HCT116 (cell line): ENCODE measurements at regions not wholly inside any gene's neighbourhood (a gene's known extent, or its start where the extent isn't known, plus 50 kb on each side); places are given as distances from the start of the nearest gene placed in this dataset.

Experiments used
- ATAC-seq: fragments of 200-7000 bp; cut with Tn5 transposase; 2 replicates; pipeline ENCODE4 v1.9.1; 2020; ENCODE audit warnings: mild to moderate bottlenecking, moderate library complexity
- BruUV-seq: library from RNA; stranded (reverse); fragments of 400-500 nt; replicated peaks from 2 replicates; lab custom pipeline; 2021; lab: Mats Ljungman, UMichigan
- CTCF ChIA-PET: fragments of 300-600 bp; sonication (Branson Sonifier 250); formaldehyde crosslinking; loops from one replicate; lab custom pipeline; 2021; ENCODE audit warnings: antibody characterized with exemption; lab: Charles Lee
- POLR2A ChIA-PET: fragments of 300-600, 350-600 bp; sonication (Branson Sonifier 250); formaldehyde crosslinking; loops from one replicate; lab custom pipeline; 2021; ENCODE audit warnings: antibody characterized with exemption; lab: Charles Lee
- RAD21 ChIA-PET, 2 experiments: fragments of 300-600 bp; sonication (Branson Sonifier 250); formaldehyde crosslinking; loops; one replicate each; lab custom pipeline; 2023; ENCODE audit warnings: low total read pairs in 2 of 2; ENCODE audit not compliant: uncharacterized antibody in 2 of 2, unreplicated experiment in 2 of 2, low non-redundant PET in 1 of 2; lab: Charles Lee
- DNase-seq: peaks from one replicate; pipeline ENCODE4 v3.0.0-alpha.2; 2010; ENCODE audit warnings: low read depth, low spot score
- H2AFZ ChIP-seq: fragments of 200-600 bp; shearing (Covaris generic), sonication (generic); 2 replicates; pipeline ENCODE4 v1.6.1; 2017; ENCODE audit warnings: low read depth, mixed run types, mixed read lengths, antibody characterized with exemption, low read length; ENCODE audit not compliant: poor library complexity, severe bottlenecking
- H3K27ac ChIP-seq: 2 replicates; pipeline ENCODE4 v1.5.1; 2012; ENCODE audit warnings: low read depth, low read length
- H3K27me3 ChIP-seq: fragments of 200-600 bp; sonication (generic); 2 replicates; pipeline ENCODE4 v1.6.1; 2016; ENCODE audit warnings: mixed run types, low read length, mixed read lengths; ENCODE audit not compliant: insufficient read depth
- H3K36me3 ChIP-seq, 2 experiments: fragments of 200-500 bp in 1 of 2; fragments of 200-600 bp in 1 of 2; sonication (Bioruptor generic) in 1 of 2; sonication (generic) in 1 of 2; 2 replicates each; pipeline versions ENCODE4 v1.5.1 to v1.6.1; 2014 to 2016; ENCODE audit warnings: low read length in 2 of 2, inconsistent platforms in 1 of 2, mixed read lengths in 1 of 2, mixed run types in 1 of 2; ENCODE audit not compliant: insufficient read depth in 2 of 2, control insufficient read depth in 1 of 2
- H3K4me1 ChIP-seq, 2 experiments: fragments of 200-600 bp in 1 of 2; sonication (generic) in 1 of 2; 2 replicates each; pipeline versions ENCODE4 v1.5.1 to v1.6.1; 2012 to 2017; ENCODE audit warnings: low read length in 2 of 2, inconsistent platforms in 1 of 2, mild to moderate bottlenecking in 1 of 2, mixed read lengths in 1 of 2, mixed run types in 1 of 2, moderate library complexity in 1 of 2; ENCODE audit not compliant: insufficient read depth in 2 of 2, control insufficient read depth in 1 of 2
- H3K4me2 ChIP-seq: fragments of 200-600 bp; sonication (generic); 2 replicates; pipeline ENCODE4 v1.6.1; 2017; ENCODE audit warnings: mixed run types, low read length, mixed read lengths
- H3K4me3 ChIP-seq, 2 experiments: fragments of 200-600 bp in 1 of 2; sonication (generic) in 1 of 2; replicated peaks in 1 of 2; 2 replicates each; pipeline ENCODE4 v1.5.1; 2011 to 2016; ENCODE audit warnings: low read length in 2 of 2, control low read depth in 1 of 2, low read depth in 1 of 2, mild to moderate bottlenecking in 1 of 2, mixed read lengths in 1 of 2, mixed run types in 1 of 2
- H3K79me2 ChIP-seq: fragments of 200-600 bp; sonication (generic); 2 replicates; pipeline ENCODE4 v1.6.1; 2017; ENCODE audit warnings: mild to moderate bottlenecking, mixed run types, low read length, moderate library complexity, mixed read lengths; ENCODE audit not compliant: insufficient read depth
- H3K9ac ChIP-seq: fragments of 200-600 bp; sonication (generic); 2 replicates; pipeline ENCODE4 v1.6.1; 2016; ENCODE audit warnings: low read length, mixed read lengths
- H3K9me2 ChIP-seq: fragments of 200-600 bp; sonication (generic), shearing (Covaris generic); 2 replicates; pipeline ENCODE4 v1.6.1; 2017; ENCODE audit warnings: mixed run types, mild to moderate bottlenecking, moderate library complexity; ENCODE audit not compliant: insufficient read depth
- H3K9me3 ChIP-seq, 2 experiments: fragments of 200-500 bp in 1 of 2; fragments of 200-600 bp in 1 of 2; sonication (Bioruptor generic) in 1 of 2; sonication (generic) in 1 of 2; 2 replicates each; pipeline ENCODE4 v1.6.1; 2014 to 2017; ENCODE audit warnings: low read length in 2 of 2, mixed read lengths in 2 of 2, inconsistent platforms in 1 of 2, low read depth in 1 of 2, mild to moderate bottlenecking in 1 of 2, mixed run types in 1 of 2, moderate library complexity in 1 of 2; ENCODE audit not compliant: control insufficient read depth in 1 of 2, insufficient read depth in 1 of 2
- H4K20me1 ChIP-seq: fragments of 200-600 bp; sonication (generic), shearing (Covaris generic); 2 replicates; pipeline ENCODE4 v1.6.1; 2017; ENCODE audit warnings: mixed run types, mild to moderate bottlenecking, moderate library complexity; ENCODE audit not compliant: insufficient read depth
- CBX3 ChIP-seq: IDR thresholded peaks from 2 replicates; pipeline ENCODE4 v1.6.1; 2012; ENCODE audit warnings: low read depth
- CEBPB ChIP-seq: IDR thresholded peaks from 2 replicates; pipeline ENCODE4 v1.6.1; 2012; ENCODE audit warnings: low read depth
- EGR1 ChIP-seq: IDR thresholded peaks from 2 replicates; pipeline ENCODE4 v1.6.1; 2012; ENCODE audit warnings: low read depth
- EZH2 ChIP-seq: fragments of 200-600 bp; sonication (generic); IDR thresholded peaks from 2 replicates; pipeline ENCODE4 v1.6.1; 2017; ENCODE audit warnings: antibody characterized with exemption, mixed run types
- MAX ChIP-seq: IDR thresholded peaks from 2 replicates; pipeline ENCODE4 v1.6.1; 2012
- REST ChIP-seq: IDR thresholded peaks from 2 replicates; pipeline ENCODE4 v1.6.1; 2012; ENCODE audit warnings: low read depth
- SP1 ChIP-seq: IDR thresholded peaks from 2 replicates; pipeline ENCODE4 v1.6.1; 2012; ENCODE audit warnings: low read depth
- SRF ChIP-seq: IDR thresholded peaks from 2 replicates; pipeline ENCODE4 v1.6.1; 2012; ENCODE audit warnings: low read depth
- YY1 ChIP-seq: IDR thresholded peaks from 2 replicates; pipeline ENCODE4 v1.6.1; 2011; ENCODE audit warnings: low read length, low read depth, moderate library complexity, mild to moderate bottlenecking; ENCODE audit not compliant: insufficient replicate concordance; ENCODE audit errors: extremely low read depth
- ZBTB33 ChIP-seq: IDR thresholded peaks from 2 replicates; pipeline ENCODE4 v1.6.1; 2011; ENCODE audit warnings: mild to moderate bottlenecking, low read length, moderate library complexity; ENCODE audit not compliant: insufficient replicate concordance; ENCODE audit errors: extremely low read depth
- ZFX ChIP-seq: fragments of 450-650 bp; IDR thresholded peaks from 2 replicates; pipeline ENCODE4 v1.6.1; 2017
- ZNF274 ChIP-seq: fragments of 200-500 bp; sonication (Bioruptor generic); IDR thresholded peaks from 2 replicates; pipeline ENCODE4 v1.6.1; 2014; ENCODE audit warnings: mild to moderate bottlenecking, low read depth, low read length, inconsistent platforms
- intact Hi-C: fragments of 100-400 bp; cut with micrococcal nuclease; formaldehyde crosslinking; loops from 2 replicates; pipeline ENCODE4 v1.10.0; 2022

- no peaks in the 10 kb centered on the region for H3K9me3 ChIP-seq
- ChIA-PET RAD21 (no interaction called here), CTCF (no interaction called here), POLR2A (no interaction called here)
- no peaks in the 10 kb centered on the region for H4K20me1 ChIP-seq
- DNase-seq, result no peak
- TF ChIP-seq ZBTB33 (no peak), YY1 (no peak), EGR1 (no peak), ZFX (no peak), EZH2 (no peak), SRF (no peak), SP1 (no peak), MAX (no peak), ZNF274 (no peak), CEBPB (no peak), REST (no peak), CBX3 (no peak)
- H3K4me1 ChIP-seq, result no peaks in the 10 kb centered on the region
- no peaks in the 10 kb centered on the region for H3K27me3 ChIP-seq
- no TSS peak for BruUV-seq
- no peak overlapping the region for H2AFZ ChIP-seq
- H3K4me2 ChIP-seq, result no peak overlapping the region
- no peak for ATAC-seq
- H3K27ac ChIP-seq, result no peak overlapping the region
- H3K36me3 ChIP-seq, result no peaks in the 10 kb centered on the region
- H3K9me2 ChIP-seq, result no peaks in the 10 kb centered on the region
- H3K79me2 ChIP-seq, result no peaks in the 10 kb centered on the region
- intact Hi-C loops, result no loop called here
- H3K4me3 ChIP-seq, result no peak overlapping the region
- no peak overlapping the region for H3K9ac ChIP-seq
These were observed 407.6 kb upstream of the SPHKAP start for GRCh38 chr2:228589115-228589514.
